ENCODE measurements at regions not wholly inside any gene's neighbourhood (a gene's known extent, or its start where the extent isn't known, plus 50 kb on each side); places are given as distances from the start of the nearest gene placed in this dataset.
"Not testable (repeated sequence)": the region's sequence is repeated elsewhere in the genome, so short reads cannot be mapped to it uniquely, and the experiment has no call there.

GRCh38 chr20:46785958-46786357, 76.5 kb downstream of the SLC2A10 start:
- Mint-ChIP-seq H3K36me3 (ENCODE audit: low read depth) (no peaks in the 10 kb centered on the region), H3K27ac (peak overlapping the region in 1 of 3 experiments; percentile 28)
- no peak for TF ChIP-seq CTCF (IDR thresholded peaks at IDR 0.05; ENCODE audit: unreplicated experiment in 3 of 3)

GRCh38 chr20:46786566-46786965, 77.1 kb downstream of the SLC2A10 start:
- Mint-ChIP-seq H3K9me3 (no peaks in the 10 kb centered on the region), H3K4me1 (peaks cover 15% of the 10 kb centered on the region), H3K4me3 (no peak overlapping the region), H3K36me3 (ENCODE audit: low read depth) (no peaks in the 10 kb centered on the region), H3K27me3 (ENCODE audit: low read depth) (peaks cover 11% of the 10 kb centered on the region), H3K27ac (peak overlapping the region in 1 of 3 experiments; percentile 28)
- no peak for TF ChIP-seq CTCF (IDR thresholded peaks at IDR 0.05; ENCODE audit: unreplicated experiment in 3 of 3)

More at GRCh38 chr20:46785958-46786357, 76.5 kb downstream of the SLC2A10 start:
- no peak overlapping the region for H3K4me3 Mint-ChIP-seq
- H3K4me1 Mint-ChIP-seq: peaks cover 15% of the 10 kb centered on the region
- no peaks in the 10 kb centered on the region for H3K9me3 Mint-ChIP-seq
- H3K27me3 Mint-ChIP-seq (ENCODE audit: low read depth): peaks cover 11% of the 10 kb centered on the region

GRCh38 chr20:46787991-46788762, 78.7 kb downstream of the SLC2A10 start:
- Mint-ChIP-seq H3K9me3 (no peaks in the 10 kb centered on the region), H3K27ac (no peak overlapping the region)

GRCh38 chr20:46788763-46789091, 79.3 kb downstream of the SLC2A10 start:
- Mint-ChIP-seq H3K27me3 (ENCODE audit: low read depth) (peaks cover 13% of the 10 kb centered on the region), H3K4me1 (peaks cover 21% of the 10 kb centered on the region)
- not testable (repeated sequence) for H3K4me3 Mint-ChIP-seq; H3K36me3 Mint-ChIP-seq (ENCODE audit: low read depth); H3K9me3 Mint-ChIP-seq; H3K27ac Mint-ChIP-seq

More at GRCh38 chr20:46787991-46788762, 78.7 kb downstream of the SLC2A10 start:
- no peaks in the 10 kb centered on the region for H3K36me3 Mint-ChIP-seq (ENCODE audit: low read depth)
- peaks cover 13% of the 10 kb centered on the region for H3K27me3 Mint-ChIP-seq (ENCODE audit: low read depth)
- TF ChIP-seq CTCF (IDR thresholded peaks at IDR 0.05; ENCODE audit: unreplicated experiment in 3 of 3): no peak
- peaks cover 21% of the 10 kb centered on the region for H3K4me1 Mint-ChIP-seq
- no peak overlapping the region for H3K4me3 Mint-ChIP-seq

- Mint-ChIP-seq H3K27ac (no peak overlapping the region), H3K4me1 (peaks cover 21% of the 10 kb centered on the region), H3K4me3 (no peak overlapping the region), H3K9me3 (no peaks in the 10 kb centered on the region), H3K27me3 (ENCODE audit: low read depth) (peaks cover 13% of the 10 kb centered on the region), H3K36me3 (ENCODE audit: low read depth) (no peaks in the 10 kb centered on the region)
- no peak for TF ChIP-seq CTCF (IDR thresholded peaks at IDR 0.05; ENCODE audit: unreplicated experiment in 3 of 3)
These were observed 80.0 kb downstream of the SLC2A10 start for GRCh38 chr20:46789339-46790028.

- no peaks in the 10 kb centered on the region for H3K36me3 Mint-ChIP-seq (ENCODE audit: low read depth)
- TF ChIP-seq CTCF (IDR thresholded peaks at IDR 0.05; ENCODE audit: unreplicated experiment in 3 of 3): no peak
- no peak overlapping the region for H3K27ac Mint-ChIP-seq
- no peak overlapping the region for H3K4me3 Mint-ChIP-seq
- H3K4me1 Mint-ChIP-seq: peaks cover 9% of the 10 kb centered on the region
- H3K27me3 Mint-ChIP-seq (ENCODE audit: low read depth): peaks cover 17% of the 10 kb centered on the region
- no peaks in the 10 kb centered on the region for H3K9me3 Mint-ChIP-seq
These were observed 82.4 kb downstream of the SLC2A10 start for GRCh38 chr20:46791722-46792416.
